ENCODE measurements at regions not wholly inside any gene's neighbourhood (a gene's known extent, or its start where the extent isn't known, plus 50 kb on each side); places are given as distances from the start of the nearest gene placed in this dataset.

- intact Hi-C loops (cut with DNase I; ENCODE audit: low total_unique reads): no loop called here
- Histone ChIP-seq H3K36me3 (no peaks in the 10 kb centered on the region), H3K27me3 (no peaks in the 10 kb centered on the region), H3K4me1 (no peaks in the 10 kb centered on the region), H3K9me3 (no peaks in the 10 kb centered on the region), H3K4me3 (no peak overlapping the region), H3K27ac (no peak overlapping the region)
- DNase-seq (no peak), ATAC-seq (no peak)
- no peak for TF ChIP-seq POLR2A (IDR thresholded peaks at IDR 0.05)
- TF ChIP-seq CTCF (IDR thresholded peaks at IDR 0.05 in 4 of 5, conservative IDR thresholded peaks at IDR 0.05 in 1 of 5): no peak
- in situ Hi-C loops (cut with MboI; ENCODE audit: low sequenced_read_pairs in 4 of 4): no loop called here
Measured at GRCh38 chr3:160078533-160078932, 89.9 kb downstream of the IL12A start.

- no peaks in the 10 kb centered on the region for H3K4me1 ChIP-seq
- no peaks in the 10 kb centered on the region for H3K27me3 ChIP-seq
- no peaks in the 10 kb centered on the region for H3K9me3 ChIP-seq
- ATAC-seq (no peak), DNase-seq (no peak)
- intact Hi-C loops (cut with DNase I; ENCODE audit: low total_unique reads): no loop called here
- no peaks in the 10 kb centered on the region for H3K36me3 ChIP-seq
- no peak overlapping the region for H3K4me3 ChIP-seq
- no peak for TF ChIP-seq CTCF (IDR thresholded peaks at IDR 0.05 in 4 of 5, conservative IDR thresholded peaks at IDR 0.05 in 1 of 5)
- TF ChIP-seq POLR2A (IDR thresholded peaks at IDR 0.05): no peak
- H3K27ac ChIP-seq: no peak overlapping the region
- in situ Hi-C loops (cut with MboI; ENCODE audit: low sequenced_read_pairs in 4 of 4): no loop called here
Measured at GRCh38 chr3:160081958-160082533, 93.4 kb downstream of the IL12A start.

GRCh38 chr3:160084998-160085397, 96.4 kb downstream of the IL12A start:
- in situ Hi-C loops (cut with MboI; ENCODE audit: low sequenced_read_pairs in 4 of 4): no loop called here
- Histone ChIP-seq H3K27me3 (no peaks in the 10 kb centered on the region), H3K4me3 (no peak overlapping the region), H3K9me3 (no peaks in the 10 kb centered on the region), H3K4me1 (no peaks in the 10 kb centered on the region), H3K36me3 (no peaks in the 10 kb centered on the region), H3K27ac (no peak overlapping the region)
- TF ChIP-seq CTCF (IDR thresholded peaks at IDR 0.05 in 4 of 5, conservative IDR thresholded peaks at IDR 0.05 in 1 of 5) (no peak), POLR2A (IDR thresholded peaks at IDR 0.05) (no peak)
- ATAC-seq (no peak), DNase-seq (no peak)
- intact Hi-C loops (cut with DNase I; ENCODE audit: low total_unique reads): no loop called here

GRCh38 chr3:160088492-160089137, 100.0 kb downstream of the IL12A start:
- H3K4me3 ChIP-seq: no peak overlapping the region
- TF ChIP-seq POLR2A (IDR thresholded peaks at IDR 0.05) (no peak), CTCF (IDR thresholded peaks at IDR 0.05 in 4 of 5, conservative IDR thresholded peaks at IDR 0.05 in 1 of 5) (no peak)
- no peaks in the 10 kb centered on the region for H3K9me3 ChIP-seq
- no peaks in the 10 kb centered on the region for H3K27me3 ChIP-seq
- no peaks in the 10 kb centered on the region for H3K36me3 ChIP-seq
- intact Hi-C loops (cut with DNase I; ENCODE audit: low total_unique reads) (no loop called here), in situ Hi-C loops (cut with MboI; ENCODE audit: low sequenced_read_pairs in 4 of 4) (no loop called here)
- no peaks in the 10 kb centered on the region for H3K4me1 ChIP-seq
- ATAC-seq: no peak
- DNase-seq: no peak
- H3K27ac ChIP-seq: no peak overlapping the region

GRCh38 chr3:160090653-160091052, 102.0 kb downstream of the IL12A start:
- no peak overlapping the region for H3K4me3 ChIP-seq
- intact Hi-C loops (cut with DNase I; ENCODE audit: low total_unique reads): no loop called here
- no peaks in the 10 kb centered on the region for H3K9me3 ChIP-seq
- DNase-seq (no peak), ATAC-seq (no peak)
- H3K4me1 ChIP-seq: no peaks in the 10 kb centered on the region
- no peaks in the 10 kb centered on the region for H3K36me3 ChIP-seq
- no peaks in the 10 kb centered on the region for H3K27me3 ChIP-seq
- TF ChIP-seq POLR2A (IDR thresholded peaks at IDR 0.05): no peak
- no peak for TF ChIP-seq CTCF (IDR thresholded peaks at IDR 0.05 in 4 of 5, conservative IDR thresholded peaks at IDR 0.05 in 1 of 5)
- in situ Hi-C loops (cut with MboI; ENCODE audit: low sequenced_read_pairs in 4 of 4): no loop called here
- no peak overlapping the region for H3K27ac ChIP-seq
